ENCODE measurements at regions not wholly inside any gene's neighbourhood (a gene's known extent, or its start where the extent isn't known, plus 50 kb on each side); places are given as distances from the start of the nearest gene placed in this dataset.

GRCh38 chr5:93791518-93791972 lies 50.1 kb upstream of the POU5F2 start:
- no peak for TF ChIP-seq CTCF (optimal IDR thresholded peaks at IDR 0.05 in 1 of 3, IDR thresholded peaks at IDR 0.05 in 1 of 3, conservative IDR thresholded peaks at IDR 0.05 in 1 of 3; ENCODE audit: extremely low read depth in 1 of 3, insufficient read depth in 2 of 3, low read length in 3 of 3)
- TF ChIP-seq EZH2 (IDR thresholded peaks at IDR 0.05; ENCODE audit: low read length) = no peak

Measured in keratinocyte (primary cell).